SU-DHL-6 (cell line): ENCODE measurements at regions not wholly inside any gene's neighbourhood (a gene's known extent, or its start where the extent isn't known, plus 50 kb on each side); places are given as distances from the start of the nearest gene placed in this dataset.

ENCODE experiments used
- H2AFZ ChIP-seq: fragments of 200-600 bp; sonication (generic); 2 replicates; pipeline ENCODE4 v1.6.1; 2014; ENCODE audit warnings: low read depth, mild to moderate bottlenecking, moderate library complexity, mixed read lengths, antibody characterized with exemption, low read length; ENCODE audit not compliant: severe bottlenecking
- H3F3A ChIP-seq: fragments of 200-600 bp; shearing (Covaris generic); 2 replicates; pipeline ENCODE4 v1.6.0; 2016; ENCODE audit warnings: antibody characterized with exemption, mild to moderate bottlenecking; ENCODE audit not compliant: insufficient read depth
- H3K27ac ChIP-seq: fragments of 200-600 bp; sonication (generic); 2 replicates; pipeline ENCODE4 v1.5.1; 2016; ENCODE audit warnings: low read depth, mild to moderate bottlenecking, low read length, moderate library complexity, mixed read lengths
- H3K27me3 ChIP-seq: fragments of 200-600 bp; sonication (generic), shearing (Covaris generic); 2 replicates; pipeline ENCODE4 v1.6.0; 2014; ENCODE audit warnings: mild to moderate bottlenecking, low read length
- H3K36me3 ChIP-seq: fragments of 200-600 bp; sonication (generic); 2 replicates; pipeline ENCODE4 v1.6.1; 2014; ENCODE audit warnings: mild to moderate bottlenecking, low read length, mixed read lengths
- H3K4me2 ChIP-seq: fragments of 300-600, 200-600 bp; shearing (Covaris generic), sonication (generic); 2 replicates; pipeline ENCODE4 v1.6.0; 2014; ENCODE audit warnings: low read length, low read depth, mild to moderate bottlenecking; ENCODE audit not compliant: poor library complexity, severe bottlenecking
- H3K4me3 ChIP-seq: fragments of 200-600 bp; sonication (generic); 2 replicates; pipeline ENCODE4 v1.5.1; 2014; ENCODE audit warnings: antibody characterized with exemption, low read length, mild to moderate bottlenecking, mixed read lengths; ENCODE audit not compliant: insufficient read depth, poor library complexity, severe bottlenecking
- H3K79me2 ChIP-seq: fragments of 200-600 bp; sonication (generic); 2 replicates; pipeline ENCODE4 v1.6.1; 2014; ENCODE audit warnings: mild to moderate bottlenecking, low read length, moderate library complexity; ENCODE audit not compliant: insufficient read depth
- H3K9ac ChIP-seq: fragments of 200-600 bp; sonication (generic); 2 replicates; pipeline ENCODE4 v1.7.0; 2014; ENCODE audit warnings: mild to moderate bottlenecking, low read length
- H3K9me2 ChIP-seq: fragments of 200-600 bp; sonication (generic); replicated peaks from 2 replicates; pipeline ENCODE4 v1.6.1; 2014; ENCODE audit warnings: low read length; ENCODE audit not compliant: insufficient read depth
- H3K9me3 ChIP-seq: fragments of 200-600 bp; sonication (generic); 2 replicates; pipeline ENCODE4 v1.6.1; 2014; ENCODE audit warnings: low read length, mixed read lengths; ENCODE audit not compliant: insufficient read depth
- H4K20me1 ChIP-seq: fragments of 200-600 bp; sonication (generic); 2 replicates; pipeline ENCODE4 v1.6.1; 2014; ENCODE audit warnings: low read depth, mild to moderate bottlenecking, antibody characterized with exemption, low read length, moderate library complexity, mixed read lengths
- EZH2phosphoT487 ChIP-seq: fragments of 200-600 bp; sonication (generic), shearing (Covaris generic); conservative IDR thresholded peaks from 2 replicates; pipeline ENCODE4 v1.6.1; 2018; ENCODE audit warnings: mild to moderate bottlenecking, antibody characterized with exemption, low read length, moderate library complexity, mixed read lengths
- TF ChIP-seq, protein P1 (sequence below): fragments of 200-600 bp; sonication (generic); IDR thresholded peaks from one replicate; pipeline ENCODE4 v1.5.1; 2017; ENCODE audit warnings: antibody characterized with exemption, mild to moderate bottlenecking, low read length, moderate library complexity; ENCODE audit not compliant: insufficient read depth, poor library complexity, severe bottlenecking

DNA sequence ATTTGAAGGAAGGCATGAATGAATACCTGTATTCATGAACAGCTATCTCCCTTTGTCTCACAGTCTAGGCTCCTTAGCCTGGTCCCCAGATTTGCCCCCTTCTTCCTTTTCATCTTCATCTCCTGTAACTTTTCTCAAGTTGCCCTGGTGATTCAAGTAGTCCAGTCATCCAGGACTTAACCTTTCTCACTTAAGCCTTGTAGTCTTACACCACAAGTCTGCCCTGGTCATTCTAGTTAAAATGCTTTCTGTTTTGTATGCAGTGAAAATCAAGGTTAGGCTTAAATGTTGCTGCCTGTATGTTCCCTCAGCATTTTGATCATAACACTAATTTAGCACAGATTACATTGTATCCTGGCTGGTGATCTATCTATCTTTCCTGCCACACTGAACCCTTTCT, 58.5 kb upstream of the SLC7A11 start:
- H2AFZ ChIP-seq = no peak overlapping the region
- no peak overlapping the region for H3K4me3 ChIP-seq
- no peaks in the 10 kb centered on the region for H4K20me1 ChIP-seq
- no peak overlapping the region for H3K4me2 ChIP-seq
- no peaks in the 10 kb centered on the region for H3K36me3 ChIP-seq
- H3K27me3 ChIP-seq = no peaks in the 10 kb centered on the region
- no peaks in the 10 kb centered on the region for H3F3A ChIP-seq
- no peaks in the 10 kb centered on the region for H3K9me3 ChIP-seq
- TF ChIP-seq, protein P1, sequence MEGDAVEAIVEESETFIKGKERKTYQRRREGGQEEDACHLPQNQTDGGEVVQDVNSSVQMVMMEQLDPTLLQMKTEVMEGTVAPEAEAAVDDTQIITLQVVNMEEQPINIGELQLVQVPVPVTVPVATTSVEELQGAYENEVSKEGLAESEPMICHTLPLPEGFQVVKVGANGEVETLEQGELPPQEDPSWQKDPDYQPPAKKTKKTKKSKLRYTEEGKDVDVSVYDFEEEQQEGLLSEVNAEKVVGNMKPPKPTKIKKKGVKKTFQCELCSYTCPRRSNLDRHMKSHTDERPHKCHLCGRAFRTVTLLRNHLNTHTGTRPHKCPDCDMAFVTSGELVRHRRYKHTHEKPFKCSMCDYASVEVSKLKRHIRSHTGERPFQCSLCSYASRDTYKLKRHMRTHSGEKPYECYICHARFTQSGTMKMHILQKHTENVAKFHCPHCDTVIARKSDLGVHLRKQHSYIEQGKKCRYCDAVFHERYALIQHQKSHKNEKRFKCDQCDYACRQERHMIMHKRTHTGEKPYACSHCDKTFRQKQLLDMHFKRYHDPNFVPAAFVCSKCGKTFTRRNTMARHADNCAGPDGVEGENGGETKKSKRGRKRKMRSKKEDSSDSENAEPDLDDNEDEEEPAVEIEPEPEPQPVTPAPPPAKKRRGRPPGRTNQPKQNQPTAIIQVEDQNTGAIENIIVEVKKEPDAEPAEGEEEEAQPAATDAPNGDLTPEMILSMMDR = no peak
- no peak for TF ChIP-seq EZH2phosphoT487
- no peaks in the 10 kb centered on the region for H3K9me2 ChIP-seq
- H3K9ac ChIP-seq = no peak overlapping the region
- no peak overlapping the region for H3K27ac ChIP-seq
- H3K79me2 ChIP-seq = no peaks in the 10 kb centered on the region

GRCh38 chr4:138299881-138300280, 57.7 kb upstream of the SLC7A11 start:
- H3K27ac ChIP-seq = no peak overlapping the region
- H3K9me3 ChIP-seq = no peaks in the 10 kb centered on the region
- no peaks in the 10 kb centered on the region for H3K27me3 ChIP-seq
- no peaks in the 10 kb centered on the region for H3K36me3 ChIP-seq
- H3F3A ChIP-seq = no peaks in the 10 kb centered on the region
- H2AFZ ChIP-seq = no peak overlapping the region
- H3K9me2 ChIP-seq = no peaks in the 10 kb centered on the region
- no peak overlapping the region for H3K9ac ChIP-seq
- H3K4me2 ChIP-seq = no peak overlapping the region
- no peaks in the 10 kb centered on the region for H3K79me2 ChIP-seq
- H4K20me1 ChIP-seq = no peaks in the 10 kb centered on the region
- H3K4me3 ChIP-seq = no peak overlapping the region
- TF ChIP-seq, protein P1 = no peak
- TF ChIP-seq EZH2phosphoT487 = no peak

DNA sequence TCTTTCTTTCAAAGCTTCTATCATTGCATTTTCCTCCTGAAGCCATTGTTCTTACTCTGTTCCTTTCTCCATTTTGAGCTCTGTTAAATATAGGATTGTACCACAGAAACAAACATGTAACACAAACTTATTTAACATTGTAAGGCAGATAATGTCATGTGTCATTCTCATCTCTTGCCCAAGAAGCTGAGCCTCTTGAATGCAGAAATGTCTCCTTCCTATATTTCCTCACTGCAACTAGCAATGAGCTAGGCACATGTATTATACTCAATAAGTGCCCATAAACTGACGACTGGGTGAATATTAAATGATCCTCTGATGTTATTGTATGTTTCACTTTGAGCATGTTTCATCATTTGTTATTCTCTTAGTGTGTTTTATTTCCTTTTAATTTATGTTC, 56.7 kb upstream of the SLC7A11 start:
- Histone ChIP-seq H3K4me2 (no peak overlapping the region), H3K36me3 (no peaks in the 10 kb centered on the region), H3K27me3 (no peaks in the 10 kb centered on the region), H3K4me3 (no peak overlapping the region), H3F3A (no peaks in the 10 kb centered on the region), H3K9ac (no peak overlapping the region), H4K20me1 (no peaks in the 10 kb centered on the region), H3K9me2 (no peaks in the 10 kb centered on the region), H3K9me3 (no peaks in the 10 kb centered on the region), H3K27ac (no peak overlapping the region), H2AFZ (no peak overlapping the region), H3K79me2 (no peaks in the 10 kb centered on the region)
- no peak for TF ChIP-seq EZH2phosphoT487
- TF ChIP-seq, protein P1 = no peak
